Liver (tissue), 3 donors: ENCODE measurements at regions not wholly inside any gene's neighbourhood (a gene's known extent, or its start where the extent isn't known, plus 50 kb on each side); places are given as distances from the start of the nearest gene placed in this dataset.

Source experiments
- YY1 ChIP-seq: IDR thresholded peaks from 2 replicates; pipeline ENCODE4 v1.6.1; 2016; ENCODE audit warnings: antibody characterized with exemption, mild to moderate bottlenecking
- TF ChIP-seq, protein P1 (sequence below): fragments of 150-350 bp; IDR thresholded peaks from 2 replicates; pipeline ENCODE4 v1.5.1; 2017; ENCODE audit warnings: improper control_type of control experiment, low read depth, low read length; ENCODE audit not compliant: missing input control
- TF ChIP-seq, protein P2 (sequence below): IDR thresholded peaks from 2 replicates; pipeline ENCODE4 v1.6.1; 2016; ENCODE audit warnings: antibody characterized with exemption
- donor health status: healthy.
- donor health status: healthy.

DNA sequence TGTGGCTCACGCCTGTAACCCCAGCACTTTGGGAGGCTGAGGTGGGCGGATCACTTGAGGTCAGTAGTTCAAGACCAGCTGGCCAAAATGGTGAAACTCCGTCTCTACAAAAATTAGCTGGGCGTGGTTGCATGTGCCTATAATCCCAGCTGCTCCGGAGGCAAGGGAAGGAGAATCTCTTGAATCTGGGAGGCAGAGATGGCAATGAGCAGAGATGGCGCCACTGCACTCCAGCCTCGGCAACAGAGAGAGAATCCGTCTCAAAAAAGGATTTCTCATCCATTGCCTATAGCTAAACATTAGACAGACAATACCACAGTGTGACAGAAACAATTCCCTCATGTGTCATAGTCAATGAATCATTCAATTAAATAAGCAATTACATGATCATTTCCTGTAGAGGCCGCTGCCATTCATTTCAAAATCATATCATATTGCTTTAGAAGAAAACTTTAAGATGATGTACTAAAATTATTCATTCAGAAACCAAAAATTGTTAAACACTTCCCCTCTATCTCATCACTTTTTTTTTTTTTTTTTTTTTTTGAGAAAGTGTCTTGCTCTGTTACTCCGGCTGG, 69.5 kb upstream of the TGIF1 start:
- TF ChIP-seq, protein P1, sequence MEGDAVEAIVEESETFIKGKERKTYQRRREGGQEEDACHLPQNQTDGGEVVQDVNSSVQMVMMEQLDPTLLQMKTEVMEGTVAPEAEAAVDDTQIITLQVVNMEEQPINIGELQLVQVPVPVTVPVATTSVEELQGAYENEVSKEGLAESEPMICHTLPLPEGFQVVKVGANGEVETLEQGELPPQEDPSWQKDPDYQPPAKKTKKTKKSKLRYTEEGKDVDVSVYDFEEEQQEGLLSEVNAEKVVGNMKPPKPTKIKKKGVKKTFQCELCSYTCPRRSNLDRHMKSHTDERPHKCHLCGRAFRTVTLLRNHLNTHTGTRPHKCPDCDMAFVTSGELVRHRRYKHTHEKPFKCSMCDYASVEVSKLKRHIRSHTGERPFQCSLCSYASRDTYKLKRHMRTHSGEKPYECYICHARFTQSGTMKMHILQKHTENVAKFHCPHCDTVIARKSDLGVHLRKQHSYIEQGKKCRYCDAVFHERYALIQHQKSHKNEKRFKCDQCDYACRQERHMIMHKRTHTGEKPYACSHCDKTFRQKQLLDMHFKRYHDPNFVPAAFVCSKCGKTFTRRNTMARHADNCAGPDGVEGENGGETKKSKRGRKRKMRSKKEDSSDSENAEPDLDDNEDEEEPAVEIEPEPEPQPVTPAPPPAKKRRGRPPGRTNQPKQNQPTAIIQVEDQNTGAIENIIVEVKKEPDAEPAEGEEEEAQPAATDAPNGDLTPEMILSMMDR = no peak
- no peak for TF ChIP-seq YY1
- TF ChIP-seq, protein P2, sequence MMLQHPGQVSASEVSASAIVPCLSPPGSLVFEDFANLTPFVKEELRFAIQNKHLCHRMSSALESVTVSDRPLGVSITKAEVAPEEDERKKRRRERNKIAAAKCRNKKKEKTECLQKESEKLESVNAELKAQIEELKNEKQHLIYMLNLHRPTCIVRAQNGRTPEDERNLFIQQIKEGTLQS = no peak
